H4 (cell line): ENCODE measurements at regions not wholly inside any gene's neighbourhood (a gene's known extent, or its start where the extent isn't known, plus 50 kb on each side); places are given as distances from the start of the nearest gene placed in this dataset.

Experiments
- DNase-seq: peaks from one replicate; pipeline ENCODE4 v3.0.0-alpha.2; 2015; ENCODE audit warnings: low spot score

GRCh38 chr17:72497915-72498314 is 377.1 kb downstream of the SOX9 start:
- no peak for DNase-seq

GRCh38 chr17:72498364-72499210 is 377.8 kb downstream of the SOX9 start:
- DNase-seq: no peak

GRCh38 chr17:72501404-72502370 is 380.9 kb downstream of the SOX9 start:
- no peak for DNase-seq

GRCh38 chr17:72502371-72503341 is 381.8 kb downstream of the SOX9 start:
- no peak for DNase-seq

GRCh38 chr17:72503556-72503955 is 382.7 kb downstream of the SOX9 start:
- no peak for DNase-seq

- no peak for DNase-seq
Measured at GRCh38 chr17:72504783-72505182, 384.0 kb downstream of the SOX9 start.

GRCh38 chr17:72506773-72507172 is 386.0 kb downstream of the SOX9 start:
- no peak for DNase-seq

GRCh38 chr17:72507370-72507769 is 386.6 kb downstream of the SOX9 start:
- DNase-seq: no peak

- DNase-seq: peak; percentile 84
Measured at GRCh38 chr17:72510351-72511016, 389.7 kb downstream of the SOX9 start.

- no peak for DNase-seq
Measured at GRCh38 chr17:72511242-72511641, 390.4 kb downstream of the SOX9 start.

GRCh38 chr17:72511874-72512273 is 391.1 kb downstream of the SOX9 start:
- no peak for DNase-seq

- DNase-seq: no peak
Measured at GRCh38 chr17:72512649-72513556, 392.1 kb downstream of the SOX9 start.

- no peak for DNase-seq
Measured at GRCh38 chr17:72514321-72514861, 393.6 kb downstream of the SOX9 start.

- DNase-seq: no peak
Measured at GRCh38 chr17:72514891-72515290, 394.1 kb downstream of the SOX9 start.

- no peak for DNase-seq
Measured at GRCh38 chr17:72515291-72516065, 394.7 kb downstream of the SOX9 start.

GRCh38 chr17:72516772-72517399 is 396.1 kb downstream of the SOX9 start:
- no peak for DNase-seq

GRCh38 chr17:72517413-72518158 is 396.8 kb downstream of the SOX9 start:
- DNase-seq: no peak
